Lower lobe of right lung (tissue), 2 donors: ENCODE measurements at regions not wholly inside any gene's neighbourhood (a gene's known extent, or its start where the extent isn't known, plus 50 kb on each side); places are given as distances from the start of the nearest gene placed in this dataset.

Source experiments
- ATAC-seq, 2 donors: fragments of 200-7000 bp; cut with Tn5 transposase; one replicate each; pipeline ENCODE4 v1.9.1; 2020 to 2022; ENCODE audit warnings: mild to moderate bottlenecking in 2 of 2, moderate library complexity in 2 of 2
- DNase-seq: peaks from one replicate; pipeline ENCODE4 v3.0.0-alpha.2; 2020
- H3K27ac ChIP-seq: fragments of 200-600 bp; one replicate; pipeline ENCODE4 v1.8.0; 2022
- H3K27me3 ChIP-seq: fragments of 200-600 bp; one replicate; pipeline ENCODE4 v1.8.0; 2022; ENCODE audit warnings: low read depth
- H3K36me3 ChIP-seq: fragments of 200-600 bp; one replicate; pipeline ENCODE4 v1.8.0; 2022; ENCODE audit warnings: mild to moderate bottlenecking
- H3K4me1 ChIP-seq: fragments of 200-600 bp; one replicate; pipeline ENCODE4 v1.8.0; 2022
- H3K4me3 ChIP-seq: fragments of 200-600 bp; one replicate; pipeline ENCODE4 v1.8.0; 2022; ENCODE audit warnings: mild to moderate bottlenecking
- H3K9me3 ChIP-seq: fragments of 200-600 bp; one replicate; pipeline ENCODE4 v1.8.0; 2022
- intact Hi-C: fragments of 100-400 bp; cut with DNase I; formaldehyde crosslinking; loops from one replicate; pipeline ENCODE4 v1.11.0; 2022
- TF ChIP-seq, protein P1 (sequence below): fragments of 200-600 bp; IDR thresholded peaks from one replicate; pipeline ENCODE4 v1.8.0; 2022; ENCODE audit warnings: antibody characterized with exemption, mild to moderate bottlenecking
- donor health status: DM: no; HTN: yes; CAD: no; lungs with severe emphysema.

DNA sequence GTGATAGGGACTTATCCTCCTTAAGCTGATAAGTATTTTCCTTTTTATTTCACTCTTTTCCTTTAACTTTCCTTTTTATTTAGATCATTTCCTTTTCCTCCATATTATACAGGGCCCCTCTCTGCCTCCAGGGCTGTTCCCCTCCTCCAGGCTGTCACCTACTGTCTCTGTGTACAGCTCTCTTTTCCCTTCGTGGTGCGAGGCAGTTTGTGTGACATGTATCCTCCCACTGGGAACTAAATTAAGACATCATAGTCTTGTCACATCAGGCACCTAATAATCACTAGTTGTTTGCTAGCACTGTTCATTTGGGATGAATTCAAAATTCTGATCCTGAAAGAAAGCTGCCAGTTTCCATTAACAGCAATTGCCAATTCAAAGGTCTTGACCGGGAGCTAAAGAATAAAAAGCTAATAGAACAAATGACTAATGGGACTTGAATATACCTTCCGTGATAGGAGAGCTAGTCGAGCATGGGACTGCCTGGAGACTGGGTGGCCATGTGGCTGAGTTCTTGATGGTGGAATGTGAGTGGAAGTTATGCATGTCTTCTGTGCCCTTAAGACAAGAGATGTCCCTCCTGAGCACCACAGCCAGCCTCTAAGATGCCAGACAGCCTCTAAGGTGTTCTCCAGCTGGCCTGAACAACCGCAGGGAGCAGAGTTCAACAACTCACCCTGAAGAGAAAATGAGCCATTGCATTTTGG is 77.7 kb upstream of the LRRC55 start:
- H3K9me3 ChIP-seq = no peaks in the 10 kb centered on the region
- TF ChIP-seq, protein P1, sequence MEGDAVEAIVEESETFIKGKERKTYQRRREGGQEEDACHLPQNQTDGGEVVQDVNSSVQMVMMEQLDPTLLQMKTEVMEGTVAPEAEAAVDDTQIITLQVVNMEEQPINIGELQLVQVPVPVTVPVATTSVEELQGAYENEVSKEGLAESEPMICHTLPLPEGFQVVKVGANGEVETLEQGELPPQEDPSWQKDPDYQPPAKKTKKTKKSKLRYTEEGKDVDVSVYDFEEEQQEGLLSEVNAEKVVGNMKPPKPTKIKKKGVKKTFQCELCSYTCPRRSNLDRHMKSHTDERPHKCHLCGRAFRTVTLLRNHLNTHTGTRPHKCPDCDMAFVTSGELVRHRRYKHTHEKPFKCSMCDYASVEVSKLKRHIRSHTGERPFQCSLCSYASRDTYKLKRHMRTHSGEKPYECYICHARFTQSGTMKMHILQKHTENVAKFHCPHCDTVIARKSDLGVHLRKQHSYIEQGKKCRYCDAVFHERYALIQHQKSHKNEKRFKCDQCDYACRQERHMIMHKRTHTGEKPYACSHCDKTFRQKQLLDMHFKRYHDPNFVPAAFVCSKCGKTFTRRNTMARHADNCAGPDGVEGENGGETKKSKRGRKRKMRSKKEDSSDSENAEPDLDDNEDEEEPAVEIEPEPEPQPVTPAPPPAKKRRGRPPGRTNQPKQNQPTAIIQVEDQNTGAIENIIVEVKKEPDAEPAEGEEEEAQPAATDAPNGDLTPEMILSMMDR = no peak
- H3K4me1 ChIP-seq = no peaks in the 10 kb centered on the region
- DNase-seq = no peak
- no peak overlapping the region for H3K4me3 ChIP-seq
- no peaks in the 10 kb centered on the region for H3K36me3 ChIP-seq
- peak in 1 of 2 donors; percentile 19 for ATAC-seq
- intact Hi-C loops = no loop called here
- no peak overlapping the region for H3K27ac ChIP-seq
- H3K27me3 ChIP-seq = no peaks in the 10 kb centered on the region

- intact Hi-C loops = no loop called here
- DNase-seq = no peak
- Histone ChIP-seq H3K27me3 (no peaks in the 10 kb centered on the region), H3K4me1 (no peaks in the 10 kb centered on the region), H3K4me3 (no peak overlapping the region), H3K36me3 (no peaks in the 10 kb centered on the region), H3K27ac (no peak overlapping the region), H3K9me3 (no peaks in the 10 kb centered on the region)
- ATAC-seq = no peak
- TF ChIP-seq, protein P1 = no peak
Measured at GRCh38 chr11:57109331-57109730, 72.4 kb upstream of the LRRC55 start.

DNA sequence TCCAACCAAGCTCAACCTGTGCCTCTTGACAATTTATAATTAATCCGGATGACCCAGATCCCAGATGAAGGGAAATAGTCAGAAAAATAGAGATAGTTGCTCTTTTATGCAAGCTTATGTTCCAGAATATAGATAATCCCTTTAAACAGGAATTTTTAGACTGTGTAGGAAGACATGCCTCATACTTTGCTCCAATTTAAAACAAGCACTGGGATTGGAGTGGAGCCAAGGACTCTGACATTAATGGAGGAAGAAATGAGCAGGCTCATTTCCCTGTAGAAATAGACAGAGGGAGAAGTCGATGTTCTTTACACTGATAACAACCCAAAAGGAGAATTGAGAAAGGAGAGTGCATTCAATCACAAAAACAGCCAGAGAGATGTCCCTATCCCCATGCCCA is 70.1 kb upstream of the LRRC55 start:
- no peak for ATAC-seq
- H3K36me3 ChIP-seq = no peaks in the 10 kb centered on the region
- H3K9me3 ChIP-seq = no peaks in the 10 kb centered on the region
- no peak for DNase-seq
- TF ChIP-seq, protein P1 = no peak
- H3K27me3 ChIP-seq = no peaks in the 10 kb centered on the region
- intact Hi-C loops = no loop called here
- H3K27ac ChIP-seq = no peak overlapping the region
- no peaks in the 10 kb centered on the region for H3K4me1 ChIP-seq
- no peak overlapping the region for H3K4me3 ChIP-seq

DNA sequence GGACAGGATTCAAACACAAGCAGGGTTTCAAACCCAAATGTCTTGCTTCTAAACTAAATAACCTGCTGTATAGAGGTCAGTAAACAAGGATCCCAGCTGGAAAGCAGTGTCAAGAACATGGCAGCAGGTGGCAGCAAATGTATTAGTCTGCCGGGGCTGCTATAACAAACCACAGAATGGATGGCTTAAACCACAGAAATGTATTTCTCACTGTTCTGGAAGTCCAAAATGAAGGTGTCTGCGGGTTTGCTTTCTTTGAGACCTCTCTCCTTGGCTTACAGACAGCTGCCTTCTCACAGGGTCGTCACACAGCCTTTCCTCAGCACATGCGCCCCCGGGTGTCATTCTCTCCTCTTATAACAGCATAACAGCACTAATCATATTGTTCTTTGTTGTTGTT is 65.1 kb upstream of the LRRC55 start:
- intact Hi-C loops = no loop called here
- TF ChIP-seq, protein P1 = peak; percentile 64
- no peaks in the 10 kb centered on the region for H3K36me3 ChIP-seq
- DNase-seq (no peak), ATAC-seq (peak in 1 of 2 donors; percentile 57)
- no peaks in the 10 kb centered on the region for H3K27me3 ChIP-seq
- H3K27ac ChIP-seq = no peak overlapping the region
- H3K9me3 ChIP-seq = no peaks in the 10 kb centered on the region
- H3K4me1 ChIP-seq = no peaks in the 10 kb centered on the region
- no peak overlapping the region for H3K4me3 ChIP-seq

- H3K27ac ChIP-seq = no peak overlapping the region
- H3K9me3 ChIP-seq = no peaks in the 10 kb centered on the region
- no peaks in the 10 kb centered on the region for H3K36me3 ChIP-seq
- H3K4me3 ChIP-seq = no peak overlapping the region
- DNase-seq (no peak), ATAC-seq (no peak)
- no peaks in the 10 kb centered on the region for H3K27me3 ChIP-seq
- intact Hi-C loops = loop anchor here (10.0 kb wide), 1 partner anchor 124 kb away; no protein-coding TSS in a partner anchor
- H3K4me1 ChIP-seq = no peaks in the 10 kb centered on the region
- TF ChIP-seq, protein P1 = no peak
Measured at GRCh38 chr11:57120192-57120965, 61.4 kb upstream of the LRRC55 start.
